IPS DF 19.7 (cell line): ENCODE measurements at regions not wholly inside any gene's neighbourhood (a gene's known extent, or its start where the extent isn't known, plus 50 kb on each side); places are given as distances from the start of the nearest gene placed in this dataset.
"Not testable (repeated sequence)": the region's sequence is repeated elsewhere in the genome, so short reads cannot be mapped to it uniquely, and the experiment has no call there.

Experiments
- DNase-seq: peaks from one replicate; pipeline ENCODE4 v3.0.0-alpha.2; 2013; ENCODE audit warnings: low read depth, low spot score

- no peak for DNase-seq
Observed at GRCh38 chr5:103889500-103890209, 327.1 kb upstream of the NUDT12 start.

- DNase-seq: no peak
Observed at GRCh38 chr5:103886826-103887225, 324.2 kb upstream of the NUDT12 start.

GRCh38 chr5:103883143-103883542 lies 320.6 kb upstream of the NUDT12 start:
- DNase-seq: no peak

- DNase-seq: no peak
Observed at GRCh38 chr5:103881560-103881959, 319.0 kb upstream of the NUDT12 start.

GRCh38 chr5:103867857-103868598 lies 305.4 kb upstream of the NUDT12 start:
- DNase-seq: no peak

- DNase-seq: no peak
Observed at GRCh38 chr5:103866169-103866568, 303.6 kb upstream of the NUDT12 start.

GRCh38 chr5:103862398-103862797 lies 299.8 kb upstream of the NUDT12 start:
- no peak for DNase-seq

- no peak for DNase-seq
Observed at GRCh38 chr5:103860327-103860726, 297.7 kb upstream of the NUDT12 start.

GRCh38 chr5:103858367-103858766 lies 295.8 kb upstream of the NUDT12 start:
- not testable (repeated sequence) for DNase-seq

- no peak for DNase-seq
Observed at GRCh38 chr5:103851091-103851490, 288.5 kb upstream of the NUDT12 start.

- no peak for DNase-seq
Observed at GRCh38 chr5:103849934-103850333, 287.3 kb upstream of the NUDT12 start.

- DNase-seq: no peak
Observed at GRCh38 chr5:103847060-103847459, 284.5 kb upstream of the NUDT12 start.

- no peak for DNase-seq
Observed at GRCh38 chr5:103842936-103843335, 280.3 kb upstream of the NUDT12 start.

- DNase-seq: no peak
Observed at GRCh38 chr5:103840600-103840999, 278.0 kb upstream of the NUDT12 start.

GRCh38 chr5:103834216-103834615 lies 271.6 kb upstream of the NUDT12 start:
- no peak for DNase-seq

GRCh38 chr5:103829585-103829984 lies 267.0 kb upstream of the NUDT12 start:
- DNase-seq: no peak

GRCh38 chr5:103827976-103828375 lies 265.4 kb upstream of the NUDT12 start:
- DNase-seq: no peak

GRCh38 chr5:103821361-103821760 lies 258.8 kb upstream of the NUDT12 start:
- no peak for DNase-seq

- no peak for DNase-seq
Observed at GRCh38 chr5:103808464-103809106, 246.0 kb upstream of the NUDT12 start.

GRCh38 chr5:103804711-103805110 lies 242.1 kb upstream of the NUDT12 start:
- no peak for DNase-seq

GRCh38 chr5:103801681-103802080 lies 239.1 kb upstream of the NUDT12 start:
- no peak for DNase-seq

- no peak for DNase-seq
Observed at GRCh38 chr5:103800741-103801495, 238.3 kb upstream of the NUDT12 start.
